Testis (tissue), 2 donors: ENCODE measurements at regions not wholly inside any gene's neighbourhood (a gene's known extent, or its start where the extent isn't known, plus 50 kb on each side); places are given as distances from the start of the nearest gene placed in this dataset.
A peak's percentile ranks its signal among the peaks of the same experiment; 100 is the strongest.

Experiments
- DNase-seq: peaks from one replicate; pipeline ENCODE4 v3.0.0-alpha.2; 2019
- H3K27ac ChIP-seq, 2 donors: fragments of 200-600 bp; sonication (generic); one replicate each; pipeline ENCODE4 v1.5.1; 2019
- H3K27me3 ChIP-seq: fragments of 200-600 bp; sonication (generic); one replicate; pipeline ENCODE4 v1.5.1; 2019
- H3K36me3 ChIP-seq: fragments of 200-600 bp; sonication (generic); one replicate; pipeline ENCODE4 v1.5.1; 2017; ENCODE audit warnings: low read depth; ENCODE audit errors: missing control alignments
- H3K4me1 ChIP-seq: fragments of 200-600 bp; sonication (generic); one replicate; pipeline ENCODE4 v1.5.1; 2019
- H3K4me3 ChIP-seq, 2 donors: fragments of 200-600 bp; sonication (generic); one replicate each; pipeline ENCODE4 v1.5.1; 2017 to 2019
- H3K9me3 ChIP-seq: fragments of 200-600 bp; sonication (generic); one replicate; pipeline ENCODE4 v1.5.1; 2017
- POLR2A ChIP-seq: fragments of 450-650 bp; IDR thresholded peaks from one replicate; pipeline ENCODE4 v1.6.1; 2017; ENCODE audit warnings: antibody characterized with exemption, mild to moderate bottlenecking, moderate library complexity
- WGBS, 2 donors: methylation state at CpG; one replicate each; pipeline ENCODE4 v1.1.5; 2018; 5-methylcytosine and 5-hydroxymethylcytosine counted together
- intact Hi-C: fragments of 100-400 bp; cut with DNase I; formaldehyde crosslinking; loops from one replicate; pipeline ENCODE4 v1.15.1; 2023; ENCODE audit warnings: low total_unique reads
- TF ChIP-seq, protein P1 (sequence below), 3 experiments: fragments of 450-650 bp in 2 of 3; fragments of 200-600 bp in 1 of 3; sonication (generic) in 1 of 3; IDR thresholded peaks; one replicate each; pipeline ENCODE4 v1.5.1; 2016 to 2019; ENCODE audit warnings: antibody characterized with exemption in 3 of 3, mild to moderate bottlenecking in 2 of 3, moderate library complexity in 1 of 3

- no peak for DNase-seq
- H3K27ac ChIP-seq, result no peak overlapping the region
- no peaks in the 10 kb centered on the region for H3K36me3 ChIP-seq
- no peaks in the 10 kb centered on the region for H3K9me3 ChIP-seq
- WGBS, 2 donors, result 6 to 8% methylated on average over 15 to 16 of the region's 16 CpGs
- H3K27me3 ChIP-seq, result no peaks in the 10 kb centered on the region
- intact Hi-C loops, result no loop called here
- H3K4me3 ChIP-seq, result no peak overlapping the region
- TF ChIP-seq, protein P1, sequence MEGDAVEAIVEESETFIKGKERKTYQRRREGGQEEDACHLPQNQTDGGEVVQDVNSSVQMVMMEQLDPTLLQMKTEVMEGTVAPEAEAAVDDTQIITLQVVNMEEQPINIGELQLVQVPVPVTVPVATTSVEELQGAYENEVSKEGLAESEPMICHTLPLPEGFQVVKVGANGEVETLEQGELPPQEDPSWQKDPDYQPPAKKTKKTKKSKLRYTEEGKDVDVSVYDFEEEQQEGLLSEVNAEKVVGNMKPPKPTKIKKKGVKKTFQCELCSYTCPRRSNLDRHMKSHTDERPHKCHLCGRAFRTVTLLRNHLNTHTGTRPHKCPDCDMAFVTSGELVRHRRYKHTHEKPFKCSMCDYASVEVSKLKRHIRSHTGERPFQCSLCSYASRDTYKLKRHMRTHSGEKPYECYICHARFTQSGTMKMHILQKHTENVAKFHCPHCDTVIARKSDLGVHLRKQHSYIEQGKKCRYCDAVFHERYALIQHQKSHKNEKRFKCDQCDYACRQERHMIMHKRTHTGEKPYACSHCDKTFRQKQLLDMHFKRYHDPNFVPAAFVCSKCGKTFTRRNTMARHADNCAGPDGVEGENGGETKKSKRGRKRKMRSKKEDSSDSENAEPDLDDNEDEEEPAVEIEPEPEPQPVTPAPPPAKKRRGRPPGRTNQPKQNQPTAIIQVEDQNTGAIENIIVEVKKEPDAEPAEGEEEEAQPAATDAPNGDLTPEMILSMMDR (IDR thresholded peaks at IDR 0.05), result no peak
- no peak for TF ChIP-seq POLR2A
- peaks cover 17% of the 10 kb centered on the region for H3K4me1 ChIP-seq
These were observed 93.2 kb upstream of the SOX1 start for GRCh38 chr13:111973605-111974340.

DNA sequence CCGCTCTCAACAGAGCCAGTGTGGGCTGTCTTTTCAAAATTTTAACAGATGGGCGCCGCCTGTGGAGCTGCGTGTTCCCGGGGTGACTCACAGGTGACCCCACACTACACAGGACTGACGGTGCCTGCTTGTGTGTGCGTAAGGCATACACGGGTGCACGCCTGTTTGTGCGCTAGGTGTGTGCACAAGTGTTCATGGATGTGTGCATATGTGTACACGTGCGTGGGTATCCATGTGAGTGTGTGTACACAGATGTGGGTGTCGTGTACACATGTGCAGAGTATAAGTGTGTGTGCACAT lies 92.7 kb upstream of the SOX1 start:
- H3K36me3 ChIP-seq, result no peaks in the 10 kb centered on the region
- H3K27me3 ChIP-seq, result no peaks in the 10 kb centered on the region
- WGBS, 2 donors, result 32 to 34% methylated on average over 12 to 13 of the region's 13 CpGs
- no peak for DNase-seq
- TF ChIP-seq, protein P1 (IDR thresholded peaks at IDR 0.05), result no peak
- TF ChIP-seq POLR2A, result no peak
- H3K4me3 ChIP-seq, result no peak overlapping the region
- intact Hi-C loops, result no loop called here
- no peaks in the 10 kb centered on the region for H3K9me3 ChIP-seq
- H3K27ac ChIP-seq, result no peak overlapping the region
- peaks cover 17% of the 10 kb centered on the region for H3K4me1 ChIP-seq

DNA sequence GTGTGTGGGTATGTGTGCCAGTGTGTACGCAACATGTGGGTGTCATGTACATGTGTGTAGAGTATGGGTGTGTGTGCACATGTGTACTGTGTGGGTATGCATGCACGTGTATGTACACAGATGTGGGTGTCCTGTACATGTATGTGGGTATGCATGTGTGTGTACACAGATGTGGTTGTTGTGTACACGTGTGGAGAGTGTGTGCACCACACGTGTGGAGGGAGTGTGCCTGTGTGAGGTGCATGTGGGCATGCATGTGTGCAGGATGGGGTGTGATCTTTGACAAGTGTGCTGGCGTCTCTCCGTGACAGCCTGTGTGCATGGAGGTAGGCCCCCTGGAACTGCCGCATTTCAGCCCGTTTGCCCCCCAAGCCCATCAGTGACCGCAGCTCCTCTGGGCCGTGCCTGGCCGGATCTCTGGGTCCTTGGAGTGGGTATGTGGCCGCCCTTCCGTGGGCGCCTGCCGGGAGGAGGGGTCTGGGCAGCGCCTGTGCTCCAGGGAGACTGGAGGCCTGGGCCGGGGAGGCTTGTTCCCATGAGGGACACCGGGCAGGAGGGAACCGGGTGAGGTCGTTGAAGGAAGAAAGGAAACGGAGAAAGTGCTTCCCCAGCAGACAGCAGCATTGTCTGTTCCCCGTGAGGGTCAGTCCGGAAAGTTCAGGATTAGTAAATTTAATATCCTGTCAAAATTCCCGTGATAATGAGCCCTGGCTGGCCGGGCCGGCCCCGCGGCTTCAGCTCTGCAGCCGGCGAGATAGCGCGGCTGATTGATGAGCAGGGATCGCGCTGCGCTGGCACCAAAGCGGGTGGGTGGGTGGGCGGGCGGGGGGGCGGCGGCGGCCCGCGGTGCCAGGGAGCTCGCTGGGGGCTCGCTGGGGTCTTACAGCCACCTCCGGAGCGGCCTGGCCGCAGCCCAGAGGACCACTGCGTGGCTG lies 91.1 kb upstream of the SOX1 start:
- H3K9me3 ChIP-seq, result no peaks in the 10 kb centered on the region
- DNase-seq, result no peak
- TF ChIP-seq, protein P1 (IDR thresholded peaks at IDR 0.05), result no peak
- TF ChIP-seq POLR2A, result no peak
- intact Hi-C loops, result no loop called here
- H3K4me1 ChIP-seq, result peaks cover 17% of the 10 kb centered on the region
- no peaks in the 10 kb centered on the region for H3K36me3 ChIP-seq
- 20 to 41% methylated on average over 11 to 40 of the region's 49 CpGs for WGBS, 2 donors
- no peaks in the 10 kb centered on the region for H3K27me3 ChIP-seq
- peak overlapping the region in 1 of 2 donors; percentile 23 for H3K4me3 ChIP-seq
- peak overlapping the region in 1 of 2 donors; percentile 53 for H3K27ac ChIP-seq

DNA sequence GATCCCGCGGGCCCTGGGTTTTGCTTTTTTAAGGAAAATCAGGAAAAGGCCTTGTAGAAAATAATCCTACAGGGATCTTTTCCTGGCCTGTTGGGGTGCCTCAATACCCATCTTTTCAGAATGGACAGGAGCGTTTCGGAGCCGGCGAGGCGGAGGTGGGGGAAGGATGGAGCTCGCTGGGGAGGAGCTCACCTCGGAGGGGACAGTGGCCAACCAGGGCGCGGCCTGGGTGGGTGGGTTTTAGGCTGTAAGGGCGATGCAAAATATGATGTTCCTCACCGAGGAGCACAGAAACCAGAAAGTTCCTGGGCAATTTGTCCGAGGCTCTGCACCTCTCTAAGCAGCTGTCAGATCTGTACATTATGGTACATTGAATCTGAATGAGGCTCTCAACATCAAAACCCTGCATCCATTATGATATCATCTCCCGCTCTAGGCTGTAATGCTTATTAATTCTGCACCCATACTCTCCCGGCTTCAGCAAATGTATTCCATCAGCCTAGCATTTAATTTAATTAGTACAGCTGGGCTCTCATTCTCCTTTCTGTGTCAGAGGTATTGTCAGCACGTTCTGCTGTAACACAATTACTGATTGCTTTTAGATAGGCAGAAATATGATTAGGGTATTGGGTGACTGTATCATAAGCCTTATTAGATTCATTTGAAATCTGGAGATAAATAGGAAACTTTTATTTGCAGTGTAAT lies 90.3 kb upstream of the SOX1 start:
- H3K27ac ChIP-seq, result peak overlapping the region in 1 of 2 donors; percentile 53
- no peak for DNase-seq
- peak overlapping the region in 1 of 2 donors; percentile 23 for H3K4me3 ChIP-seq
- H3K27me3 ChIP-seq, result no peaks in the 10 kb centered on the region
- peaks cover 17% of the 10 kb centered on the region for H3K4me1 ChIP-seq
- no peaks in the 10 kb centered on the region for H3K36me3 ChIP-seq
- no peaks in the 10 kb centered on the region for H3K9me3 ChIP-seq
- TF ChIP-seq, protein P1 (IDR thresholded peaks at IDR 0.05), result no peak
- TF ChIP-seq POLR2A, result no peak
- WGBS, 2 donors, result 44 to 54% methylated on average over 17 of the region's 17 CpGs
- intact Hi-C loops, result no loop called here
